IMR-90 (cell line): ENCODE measurements at regions not wholly inside any gene's neighbourhood (a gene's known extent, or its start where the extent isn't known, plus 50 kb on each side); places are given as distances from the start of the nearest gene placed in this dataset.

ENCODE experiments used
- ATAC-seq: fragments of 200-7000 bp; cut with Tn5 transposase; 2 replicates; pipeline ENCODE4 v1.9.1; 2020; ENCODE audit warnings: low read depth, mild to moderate bottlenecking, moderate library complexity
- BruUV-seq: library from RNA; stranded (reverse); fragments of 400-500 nt; replicated peaks from 2 replicates; lab custom pipeline; 2021; lab: Mats Ljungman, UMichigan
- CTCF ChIA-PET: fragments of 300-600 bp; formaldehyde crosslinking; extraction: SDS; loops from one replicate; lab custom pipeline; 2021; ENCODE audit warnings: antibody characterized with exemption; lab: Yijun Ruan, JAX
- POLR2A ChIA-PET: fragments of 300-600 bp; sonication (Branson Sonifier 250); formaldehyde crosslinking; loops from one replicate; lab custom pipeline; 2022; ENCODE audit warnings: antibody characterized with exemption; ENCODE audit not compliant: unreplicated experiment; lab: Charles Lee
- DNase-seq: peaks from one replicate; pipeline ENCODE4 v3.0.0; 2013
- H2AFZ ChIP-seq: replicated peaks from 2 replicates; pipeline ENCODE3; 2013; ENCODE audit warnings: low read length, mild to moderate bottlenecking; ENCODE audit not compliant: poor library complexity
- H2AK5ac ChIP-seq: 2 replicates; pipeline ENCODE4 v1.6.1; 2013; ENCODE audit warnings: low read depth, low read length, inconsistent platforms
- H2AK9ac ChIP-seq: replicated peaks from 2 replicates; pipeline ENCODE3; 2013; ENCODE audit warnings: mild to moderate bottlenecking, low read depth, low read length, moderate library complexity; ENCODE audit not compliant: poor library complexity
- H2BK120ac ChIP-seq: 2 replicates; pipeline ENCODE4 v1.6.1; 2013; ENCODE audit warnings: low read depth, low read length, inconsistent platforms
- H2BK15ac ChIP-seq: 3 replicates; pipeline ENCODE4 v1.6.1; 2013; ENCODE audit warnings: low read depth, low read length, inconsistent platforms
- H2BK20ac ChIP-seq: 2 replicates; pipeline ENCODE4 v1.6.1; 2013; ENCODE audit warnings: low read depth, mild to moderate bottlenecking, inconsistent platforms, low read length, moderate library complexity
- H2BK5ac ChIP-seq: 2 replicates; pipeline ENCODE4 v1.6.1; 2013; ENCODE audit warnings: mild to moderate bottlenecking, low read depth, low read length, inconsistent platforms; ENCODE audit not compliant: poor library complexity, severe bottlenecking
- H3K14ac ChIP-seq: replicated peaks from 2 replicates; pipeline ENCODE4 v1.6.1; 2013; ENCODE audit warnings: low read depth, low read length, inconsistent platforms
- H3K18ac ChIP-seq: 2 replicates; pipeline ENCODE4 v1.6.1; 2013; ENCODE audit warnings: low read depth, low read length, control low read depth
- H3K23ac ChIP-seq: 2 replicates; pipeline ENCODE4 v1.6.1; 2013; ENCODE audit warnings: low read depth, low read length, inconsistent platforms
- H3K27ac ChIP-seq: 2 replicates; pipeline ENCODE4 v1.5.1; 2013; ENCODE audit warnings: mild to moderate bottlenecking, control low read depth, low read length; ENCODE audit not compliant: insufficient read depth
- H3K27me3 ChIP-seq: 2 replicates; pipeline ENCODE4 v1.6.1; 2013; ENCODE audit warnings: low read length; ENCODE audit not compliant: control insufficient read depth, insufficient read depth
- H3K36me3 ChIP-seq: 2 replicates; pipeline ENCODE4 v1.6.1; 2013; ENCODE audit warnings: low read length, mixed read lengths; ENCODE audit not compliant: control insufficient read depth, insufficient read depth
- H3K4ac ChIP-seq: 2 replicates; pipeline ENCODE4 v1.6.1; 2013; ENCODE audit warnings: low read depth, low read length, inconsistent platforms
- H3K4me1 ChIP-seq: 2 replicates; pipeline ENCODE4 v1.6.1; 2013; ENCODE audit warnings: low read length, mixed read lengths; ENCODE audit not compliant: control insufficient read depth, insufficient read depth
- H3K4me2 ChIP-seq: 2 replicates; pipeline ENCODE4 v1.6.1; 2013; ENCODE audit warnings: low read depth, mild to moderate bottlenecking, control low read depth, low read length, moderate library complexity
- H3K4me3 ChIP-seq: 2 replicates; pipeline ENCODE4 v1.5.1; 2013; ENCODE audit warnings: low read depth, mild to moderate bottlenecking, control low read depth, low read length, moderate library complexity; ENCODE audit not compliant: insufficient read depth
- H3K56ac ChIP-seq: 2 replicates; pipeline ENCODE4 v1.6.1; 2013; ENCODE audit warnings: low read length, inconsistent platforms; ENCODE audit not compliant: insufficient read depth; ENCODE audit errors: extremely low read depth
- H3K79me1 ChIP-seq, 2 experiments: 2 replicates each; pipeline ENCODE4 v1.6.1; 2013; ENCODE audit warnings: low read length in 2 of 2, inconsistent platforms in 1 of 2, low read depth in 1 of 2
- H3K9ac ChIP-seq: 2 replicates; pipeline ENCODE4 v1.6.1; 2013; ENCODE audit warnings: low read depth, low read length, control low read depth
- H3K9me1 ChIP-seq: 2 replicates; pipeline ENCODE4 v1.6.1; 2013; ENCODE audit warnings: low read length, inconsistent platforms; ENCODE audit not compliant: insufficient read depth
- H3K9me3 ChIP-seq: 2 replicates; pipeline ENCODE4 v1.6.1; 2013; ENCODE audit warnings: low read length; ENCODE audit not compliant: control insufficient read depth, insufficient read depth
- H4K20me1 ChIP-seq: 2 replicates; pipeline ENCODE4 v1.6.1; 2013; ENCODE audit warnings: low read length, inconsistent platforms; ENCODE audit not compliant: insufficient read depth
- H4K5ac ChIP-seq: 2 replicates; pipeline ENCODE4 v1.6.1; 2013; ENCODE audit warnings: mild to moderate bottlenecking, low read depth, low read length, control low read depth
- H4K8ac ChIP-seq, 2 experiments: 2 replicates each; pipeline ENCODE4 v1.6.1; 2013; ENCODE audit warnings: low read depth in 2 of 2, low read length in 2 of 2, control low read depth in 1 of 2, inconsistent platforms in 1 of 2
- H4K91ac ChIP-seq: 2 replicates; pipeline ENCODE4 v1.6.1; 2013; ENCODE audit warnings: low read depth, low read length, inconsistent platforms; ENCODE audit not compliant: insufficient read depth
- CTCF ChIP-seq: conservative IDR thresholded peaks from 2 replicates; pipeline ENCODE4 v1.5.1; 2012; ENCODE audit warnings: mild to moderate bottlenecking, low read depth, low read length, improper control_type of control experiment
- MAZ ChIP-seq: IDR thresholded peaks from 2 replicates; pipeline ENCODE4 v1.6.1; 2012; ENCODE audit warnings: low read depth, mild to moderate bottlenecking, low read length, improper control_type of control experiment, moderate library complexity, borderline replicate concordance
- RFX5 ChIP-seq: IDR thresholded peaks from 2 replicates; pipeline ENCODE4 v1.8.0; 2012; ENCODE audit warnings: low read depth, mild to moderate bottlenecking, low read length, moderate library complexity
- WGBS, 2 experiments: methylation state at CpG; one replicate each; pipeline versions ENCODE4 v1.1.5 to v1.1.7; 2013; ENCODE audit warnings: missing lambda C conversion rate in 2 of 2; ENCODE audit not compliant: insufficient read length in 1 of 2; ENCODE audit errors: extremely low coverage in 2 of 2; 5-methylcytosine and 5-hydroxymethylcytosine counted together
- dilution Hi-C: fragments of 300-500 bp; cut with HindIII; formaldehyde crosslinking; loops from one replicate; pipeline ENCODE4 v1.14.3; 2018; ENCODE audit warnings: low sequenced_read_pairs; ENCODE audit not compliant: unreplicated experiment
- in situ Hi-C: fragments of 300-500 bp; cut with MboI; formaldehyde crosslinking; loops from 3 replicates; pipeline ENCODE4 v1.14.3; 2019; ENCODE audit warnings: low sequenced_read_pairs, inconsistent platforms, mixed read lengths
- intact Hi-C: fragments of 100-400 bp; cut with micrococcal nuclease; formaldehyde crosslinking; loops from 2 replicates; pipeline ENCODE4 v1.10.0; 2022
- TF ChIP-seq, protein P1 (sequence below): fragments of 150-350 bp; IDR thresholded peaks from 2 replicates; pipeline ENCODE4 v1.6.1; 2016; ENCODE audit warnings: low read depth, mild to moderate bottlenecking, low read length, moderate library complexity, borderline replicate concordance

DNA sequence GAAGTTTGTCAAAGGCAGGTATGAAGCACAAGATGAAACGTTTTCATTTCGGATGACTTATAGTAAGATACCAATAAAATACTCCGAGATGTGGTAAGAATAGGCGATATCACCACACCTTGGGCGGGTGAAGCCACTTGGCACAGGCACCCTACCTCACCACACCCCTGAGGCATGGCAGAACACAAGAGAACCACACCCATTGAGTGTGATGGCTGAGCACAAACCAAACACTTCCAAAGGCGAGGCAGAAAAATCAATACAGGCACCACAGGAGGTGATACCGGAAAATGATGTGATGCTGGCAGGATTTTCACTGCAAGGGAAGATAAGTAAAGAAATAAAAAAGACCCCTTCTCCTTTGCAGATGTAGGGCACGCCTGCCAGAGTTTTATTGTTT lies 332.9 kb upstream of the PRDM1 start:
- no peak overlapping the region for H4K5ac ChIP-seq
- H2AK5ac ChIP-seq, result peak overlapping the region; percentile 77
- 0 out of 2 replicates have a peak overlapping the region, but pooled peaks have one; percentile 20 for H2BK20ac ChIP-seq
- ATAC-seq (no peak), DNase-seq (no peak)
- no peak overlapping the region for H3K56ac ChIP-seq
- H3K4ac ChIP-seq, result peak overlapping the region; percentile 63
- H3K36me3 ChIP-seq, result no peaks in the 10 kb centered on the region
- no peaks in the 10 kb centered on the region for H3K79me1 ChIP-seq
- peak overlapping the region; percentile 27; the same call in 1 of the 2 replicates for H3K4me2 ChIP-seq
- TF ChIP-seq, protein P1, sequence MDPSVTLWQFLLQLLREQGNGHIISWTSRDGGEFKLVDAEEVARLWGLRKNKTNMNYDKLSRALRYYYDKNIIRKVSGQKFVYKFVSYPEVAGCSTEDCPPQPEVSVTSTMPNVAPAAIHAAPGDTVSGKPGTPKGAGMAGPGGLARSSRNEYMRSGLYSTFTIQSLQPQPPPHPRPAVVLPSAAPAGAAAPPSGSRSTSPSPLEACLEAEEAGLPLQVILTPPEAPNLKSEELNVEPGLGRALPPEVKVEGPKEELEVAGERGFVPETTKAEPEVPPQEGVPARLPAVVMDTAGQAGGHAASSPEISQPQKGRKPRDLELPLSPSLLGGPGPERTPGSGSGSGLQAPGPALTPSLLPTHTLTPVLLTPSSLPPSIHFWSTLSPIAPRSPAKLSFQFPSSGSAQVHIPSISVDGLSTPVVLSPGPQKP, result no peak
- TF ChIP-seq RFX5 (no peak), CTCF (no peak), MAZ (no peak)
- H2AFZ ChIP-seq, result peak overlapping the region; percentile 16
- no peak overlapping the region for H3K9ac ChIP-seq
- H3K27ac ChIP-seq, result peak overlapping the region; percentile 7; the same call in 1 of the 2 replicates
- in situ Hi-C loops (no loop called here), intact Hi-C loops (no loop called here), dilution Hi-C loops (no loop called here)
- ChIA-PET CTCF (no interaction called here), POLR2A (no interaction called here)
- peaks cover 12% of the 10 kb centered on the region for H3K4me1 ChIP-seq
- H4K20me1 ChIP-seq, result no peaks in the 10 kb centered on the region
- H3K9me3 ChIP-seq, result no peaks in the 10 kb centered on the region
- no peak overlapping the region; the same call in 1 of the 2 replicates for H3K14ac ChIP-seq
- no peak overlapping the region for H3K4me3 ChIP-seq
- H4K8ac ChIP-seq, result peak overlapping the region; percentile 50 to 52; a peak in 2 of 4 replicates
- H3K23ac ChIP-seq, result no peak overlapping the region
- no peak overlapping the region for H2BK120ac ChIP-seq
- H2BK15ac ChIP-seq, result peak overlapping the region; percentile 54; the same call in 1 of the 3 replicates
- BruUV-seq, result no TSS peak
- peaks cover 8% of the 10 kb centered on the region for H3K9me1 ChIP-seq
- H4K91ac ChIP-seq, result peak overlapping the region; percentile 17; the same call in 1 of the 2 replicates
- peak overlapping the region; percentile 2; the same call in 1 of the 2 replicates for H3K18ac ChIP-seq
- WGBS, 2 experiments, result no CpG with 5 or more reads among the region's 8 CpGs
- H2BK5ac ChIP-seq, result no peak overlapping the region
- H2AK9ac ChIP-seq, result no peak overlapping the region
- H3K27me3 ChIP-seq, result no peaks in the 10 kb centered on the region
